ENCODE measurements at regions not wholly inside any gene's neighbourhood (a gene's known extent, or its start where the extent isn't known, plus 50 kb on each side); places are given as distances from the start of the nearest gene placed in this dataset.

GRCh38 chr2:107363806-107364205 lies 462.9 kb upstream of the RGPD4 start:
- H3K27me3 Mint-ChIP-seq (ENCODE audit: insufficient read depth, unreplicated experiment), result no peaks in the 10 kb centered on the region
- DNase-seq, result no peak
- H3K36me3 Mint-ChIP-seq (ENCODE audit: insufficient read depth, unreplicated experiment), result no peaks in the 10 kb centered on the region
- no TSS peak for BruUV-seq (replicated peaks)
- H3K27ac Mint-ChIP-seq (ENCODE audit: unreplicated experiment), result no peak overlapping the region
- no peak overlapping the region for H3K4me3 Mint-ChIP-seq (ENCODE audit: unreplicated experiment)
- no peak for TF ChIP-seq CTCF (IDR thresholded peaks at IDR 0.05; ENCODE audit: insufficient read depth in 1 of 2, low read depth in 1 of 2, low read length in 1 of 2, severe bottlenecking in 1 of 2, unreplicated experiment in 1 of 2)
- Histone ChIP-seq H3K9me3 (no peaks in the 10 kb centered on the region), H3K27me3 (replicated peaks; ENCODE audit: control insufficient read depth, insufficient read depth, low read length) (no peaks in the 10 kb centered on the region), H3K36me3 (ENCODE audit: control insufficient read depth, insufficient read depth, low read length) (no peaks in the 10 kb centered on the region), H3K4me3 (ENCODE audit: low read depth, low read length) (no peak overlapping the region), H3K4me1 (no peaks in the 10 kb centered on the region)
- H3K9me3 Mint-ChIP-seq (ENCODE audit: unreplicated experiment), result no peaks in the 10 kb centered on the region
- POLR2A ChIA-PET, result no interaction called here
- no peaks in the 10 kb centered on the region for H3K4me1 Mint-ChIP-seq (ENCODE audit: low read depth, unreplicated experiment)
- CTCF ChIA-PET, result no interaction called here
- intact Hi-C loops (cut with micrococcal nuclease; ENCODE audit: unreplicated experiment), result no loop called here

GRCh38 chr2:107364361-107364950 lies 462.2 kb upstream of the RGPD4 start:
- Histone ChIP-seq H3K4me3 (ENCODE audit: low read depth, low read length) (no peak overlapping the region), H3K36me3 (ENCODE audit: control insufficient read depth, insufficient read depth, low read length) (no peaks in the 10 kb centered on the region), H3K9me3 (no peaks in the 10 kb centered on the region), H3K27me3 (replicated peaks; ENCODE audit: control insufficient read depth, insufficient read depth, low read length) (no peaks in the 10 kb centered on the region), H3K4me1 (no peaks in the 10 kb centered on the region)
- H3K27ac Mint-ChIP-seq (ENCODE audit: unreplicated experiment), result no peak overlapping the region
- H3K36me3 Mint-ChIP-seq (ENCODE audit: insufficient read depth, unreplicated experiment), result no peaks in the 10 kb centered on the region
- no peak for TF ChIP-seq CTCF (IDR thresholded peaks at IDR 0.05; ENCODE audit: insufficient read depth in 1 of 2, low read depth in 1 of 2, low read length in 1 of 2, severe bottlenecking in 1 of 2, unreplicated experiment in 1 of 2)
- no peaks in the 10 kb centered on the region for H3K27me3 Mint-ChIP-seq (ENCODE audit: insufficient read depth, unreplicated experiment)
- ChIA-PET CTCF (no interaction called here), POLR2A (no interaction called here)
- intact Hi-C loops (cut with micrococcal nuclease; ENCODE audit: unreplicated experiment), result no loop called here
- no peaks in the 10 kb centered on the region for H3K9me3 Mint-ChIP-seq (ENCODE audit: unreplicated experiment)
- no TSS peak for BruUV-seq (replicated peaks)
- DNase-seq, result no peak
- no peak overlapping the region for H3K4me3 Mint-ChIP-seq (ENCODE audit: unreplicated experiment)
- H3K4me1 Mint-ChIP-seq (ENCODE audit: low read depth, unreplicated experiment), result no peaks in the 10 kb centered on the region

- intact Hi-C loops (cut with micrococcal nuclease; ENCODE audit: unreplicated experiment), result no loop called here
These were observed 452.4 kb upstream of the RGPD4 start for GRCh38 chr2:107374249-107374648.

More at GRCh38 chr2:107374249-107374648, 452.4 kb upstream of the RGPD4 start:
- no peaks in the 10 kb centered on the region for H3K36me3 ChIP-seq (ENCODE audit: control insufficient read depth, insufficient read depth, low read length)
- Mint-ChIP-seq H3K4me1 (ENCODE audit: low read depth, unreplicated experiment) (no peaks in the 10 kb centered on the region), H3K27me3 (ENCODE audit: insufficient read depth, unreplicated experiment) (peaks cover 2% of the 10 kb centered on the region), H3K27ac (ENCODE audit: unreplicated experiment) (no peak overlapping the region), H3K9me3 (ENCODE audit: unreplicated experiment) (peaks cover 13% of the 10 kb centered on the region), H3K36me3 (ENCODE audit: insufficient read depth, unreplicated experiment) (no peaks in the 10 kb centered on the region), H3K4me3 (ENCODE audit: unreplicated experiment) (no peak overlapping the region)
- no peaks in the 10 kb centered on the region for H3K4me1 ChIP-seq
- CTCF ChIA-PET, result no interaction called here
- DNase-seq, result no peak
- H3K4me3 ChIP-seq (ENCODE audit: low read depth, low read length), result no peak overlapping the region
- 0 out of 2 replicates have a peak, but pooled peaks cover 7% of the 10 kb centered on the region for H3K9me3 ChIP-seq
- no TSS peak for BruUV-seq (replicated peaks)
- no peaks in the 10 kb centered on the region for H3K27me3 ChIP-seq (replicated peaks; ENCODE audit: control insufficient read depth, insufficient read depth, low read length)
- POLR2A ChIA-PET, result no interaction called here
- no peak for TF ChIP-seq CTCF (IDR thresholded peaks at IDR 0.05; ENCODE audit: insufficient read depth in 1 of 2, low read depth in 1 of 2, low read length in 1 of 2, severe bottlenecking in 1 of 2, unreplicated experiment in 1 of 2)
